NCI-H2227 (cell line): ENCODE measurements at regions not wholly inside any gene's neighbourhood (a gene's known extent, or its start where the extent isn't known, plus 50 kb on each side); places are given as distances from the start of the nearest gene placed in this dataset.
A peak's percentile ranks its signal among the peaks of the same experiment; 100 is the strongest.

ENCODE experiments used
- DNase-seq: peaks from one replicate; lab custom pipeline; 2025; ENCODE audit not compliant: unreplicated experiment; lab: John Stamatoyannopoulos, UW

DNA sequence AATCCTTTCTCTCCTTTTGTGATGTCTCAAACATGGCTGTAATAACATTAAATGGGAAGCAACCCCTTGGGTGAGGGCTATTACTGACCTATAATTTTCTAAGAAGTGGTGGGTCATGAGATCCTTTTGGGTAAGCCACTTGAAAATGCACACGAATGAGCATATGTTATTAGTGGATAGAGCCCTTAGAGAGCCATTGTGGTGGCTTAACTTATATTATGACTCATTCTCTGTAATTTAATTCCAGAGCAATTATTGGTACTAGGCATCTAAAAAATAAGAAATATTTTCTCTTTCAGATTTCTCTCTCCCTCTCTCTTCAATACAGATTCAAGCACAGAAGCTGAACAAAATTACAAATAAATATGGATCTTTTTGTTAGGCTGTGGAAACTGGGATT lies 1177.4 kb upstream of the PHF14 start:
- peak; percentile 86 for DNase-seq

DNA sequence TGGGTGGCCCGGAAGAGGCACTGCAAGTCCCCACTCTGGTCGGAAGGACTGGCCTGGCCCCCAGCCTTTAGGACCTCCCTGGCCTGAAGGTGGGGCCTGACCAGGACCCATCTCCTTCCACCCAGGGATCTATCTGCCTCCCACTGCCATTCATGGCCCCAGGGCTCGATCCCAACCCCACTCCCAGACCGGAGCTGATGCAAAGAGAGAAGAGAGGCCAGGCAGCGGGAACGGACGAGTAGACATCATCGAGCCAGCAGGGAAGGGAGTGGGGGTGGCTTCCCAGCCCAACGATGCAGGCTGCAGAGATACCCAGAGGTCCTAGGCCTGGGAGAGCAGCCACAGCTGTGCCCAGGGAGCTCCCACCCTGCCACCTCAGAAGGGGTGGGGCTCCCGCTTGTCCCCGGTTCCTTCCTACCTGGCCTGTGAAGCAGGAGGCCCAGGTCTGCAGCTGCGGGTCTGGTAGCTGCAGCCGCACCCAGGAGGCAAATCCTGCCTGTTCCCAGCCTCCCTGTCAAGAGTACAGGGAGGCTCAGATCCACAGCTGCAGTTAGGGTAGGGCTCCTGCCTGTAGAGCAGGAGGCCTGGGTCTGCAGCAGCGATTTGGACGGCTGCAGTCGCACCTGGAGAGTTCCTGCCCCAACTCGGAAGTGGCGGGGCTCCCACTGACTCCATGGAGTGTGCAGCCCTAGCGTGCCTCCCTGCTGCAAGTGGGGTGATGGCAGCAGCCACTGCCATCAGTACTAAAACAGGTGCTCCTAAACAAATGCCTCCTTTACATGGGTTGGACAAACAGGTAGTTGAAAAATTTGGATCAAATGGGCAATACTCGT lies 1151.0 kb upstream of the PHF14 start:
- no peak for DNase-seq

DNA sequence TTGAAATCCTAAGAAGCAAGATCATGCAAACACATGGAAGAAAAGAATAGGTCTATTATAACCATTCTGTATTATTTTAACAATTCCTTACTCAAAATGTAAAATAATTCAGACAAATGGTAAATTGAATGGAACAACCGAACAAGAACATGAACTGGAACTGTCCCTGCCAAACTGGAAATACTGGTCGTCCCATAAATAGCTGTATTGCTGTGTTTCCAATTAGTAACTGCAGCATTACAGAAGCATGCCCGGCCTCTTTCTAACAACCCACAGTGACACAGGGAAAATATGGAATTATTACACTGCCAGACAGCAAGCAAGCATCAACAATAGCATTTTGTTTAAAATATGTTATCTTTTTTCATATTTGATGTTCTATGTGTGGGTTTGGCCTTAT lies 1138.5 kb upstream of the PHF14 start:
- DNase-seq, result no peak

DNA sequence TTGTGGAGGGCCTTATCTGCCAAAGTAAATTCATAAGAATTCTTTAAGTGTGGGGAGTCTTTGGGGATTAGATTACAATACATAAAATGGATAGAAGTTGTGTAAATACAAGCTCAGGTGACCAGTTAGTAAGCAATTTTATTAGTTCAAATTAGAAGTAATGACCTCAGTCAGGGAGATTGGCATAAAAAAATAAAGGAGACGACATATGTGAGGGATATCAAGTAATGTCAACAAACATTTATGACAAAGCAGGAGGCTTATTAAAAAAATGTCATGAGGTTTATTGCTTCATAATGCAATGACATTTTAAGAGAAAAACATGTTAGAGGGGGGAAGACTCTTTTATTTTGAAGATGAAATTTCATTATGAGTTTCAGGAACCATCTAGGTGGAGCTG lies 1137.0 kb upstream of the PHF14 start:
- no peak for DNase-seq

DNA sequence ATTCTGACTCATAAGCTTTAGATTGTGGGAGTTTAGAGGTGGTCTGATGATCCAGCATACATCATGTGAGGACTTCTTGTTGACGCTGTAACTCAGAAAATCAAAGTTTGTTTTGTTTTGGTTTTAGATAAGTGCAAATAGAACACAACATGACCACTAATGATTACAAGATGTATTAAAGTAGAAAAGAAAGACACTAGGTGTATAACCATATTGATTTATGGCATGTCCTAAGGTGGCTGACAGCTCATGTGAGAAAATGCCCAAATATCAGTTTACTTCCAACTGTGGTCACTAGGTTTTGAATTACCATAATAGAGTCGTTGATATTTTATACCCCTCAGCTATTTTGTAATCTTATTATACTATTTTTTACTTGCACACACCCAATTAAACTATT lies 1131.4 kb upstream of the PHF14 start:
- no peak for DNase-seq

DNA sequence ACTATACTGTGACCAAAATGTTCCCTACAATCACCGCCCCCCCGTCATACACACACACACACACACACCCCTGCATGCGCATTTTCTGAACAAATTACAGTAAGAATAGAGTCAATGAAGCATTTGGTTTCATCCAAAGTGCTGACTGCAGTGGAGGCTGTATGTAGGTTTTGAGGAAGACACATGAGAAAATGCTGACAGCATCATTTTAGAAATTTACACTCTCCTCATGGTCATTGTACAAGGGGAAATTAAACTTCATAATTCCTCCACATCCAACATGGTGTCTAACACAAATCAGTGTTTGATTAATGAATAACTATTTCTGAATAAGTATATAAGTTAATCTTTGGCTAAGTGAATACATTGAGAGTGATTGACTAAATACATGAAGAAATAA lies 1126.8 kb upstream of the PHF14 start:
- DNase-seq, result no peak

DNA sequence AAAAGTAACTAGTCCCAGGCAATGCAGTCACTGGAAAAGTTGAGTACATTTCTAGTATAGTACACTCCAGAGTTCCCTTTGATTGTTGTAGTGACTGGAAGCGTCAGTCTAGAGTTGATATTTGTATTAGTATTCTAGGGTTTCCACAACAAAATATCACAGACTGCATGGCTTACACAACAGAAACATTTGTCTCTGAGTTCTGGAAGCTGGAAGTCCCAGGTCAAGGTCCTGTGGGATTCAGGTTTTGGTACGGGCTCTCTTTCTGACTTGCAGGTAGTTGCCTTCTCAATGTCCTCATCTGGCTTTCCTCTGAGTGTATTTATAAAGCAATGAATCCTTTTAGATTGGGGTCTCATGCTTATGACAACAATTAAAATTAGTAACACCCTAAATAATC lies 1119.1 kb upstream of the PHF14 start:
- DNase-seq, result no peak

DNA sequence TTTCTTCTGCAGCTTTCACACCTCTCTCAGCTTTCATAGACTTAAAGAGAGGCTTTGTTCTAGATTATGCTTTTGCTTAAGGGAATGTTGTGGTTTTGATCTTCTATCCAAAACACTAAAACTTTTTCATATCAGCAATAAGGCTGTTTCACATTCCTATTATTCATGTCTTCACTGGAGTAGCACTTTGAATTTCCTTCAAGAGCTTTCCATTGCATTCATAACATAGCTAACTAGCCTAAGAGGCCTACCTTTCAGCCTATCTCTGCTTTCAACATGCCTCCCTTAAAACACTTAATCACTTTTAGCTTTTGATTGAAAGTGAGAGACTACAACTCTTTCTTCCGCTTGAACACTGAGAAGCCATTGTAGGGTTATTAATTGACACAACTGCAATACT lies 1117.0 kb upstream of the PHF14 start:
- DNase-seq, result no peak

DNA sequence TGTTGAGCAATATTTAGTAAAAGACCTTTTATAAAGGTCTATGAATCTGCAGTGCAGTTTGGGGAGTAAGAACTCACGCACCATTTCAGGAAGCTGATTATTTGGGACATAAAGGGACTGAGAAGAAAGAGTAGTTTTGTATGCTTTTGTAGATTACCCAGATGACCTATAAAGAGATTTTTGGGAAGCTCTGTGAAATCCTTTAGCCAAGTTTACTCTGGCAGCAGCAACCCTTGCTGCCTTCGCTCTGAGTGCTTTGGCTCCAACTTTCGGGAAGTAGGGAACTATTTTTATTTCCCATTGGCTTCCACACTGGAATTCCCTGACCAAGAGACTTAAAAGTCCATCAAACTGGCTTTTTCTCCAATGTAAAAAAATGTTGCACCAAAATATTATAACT lies 1110.1 kb upstream of the PHF14 start:
- no peak for DNase-seq

DNA sequence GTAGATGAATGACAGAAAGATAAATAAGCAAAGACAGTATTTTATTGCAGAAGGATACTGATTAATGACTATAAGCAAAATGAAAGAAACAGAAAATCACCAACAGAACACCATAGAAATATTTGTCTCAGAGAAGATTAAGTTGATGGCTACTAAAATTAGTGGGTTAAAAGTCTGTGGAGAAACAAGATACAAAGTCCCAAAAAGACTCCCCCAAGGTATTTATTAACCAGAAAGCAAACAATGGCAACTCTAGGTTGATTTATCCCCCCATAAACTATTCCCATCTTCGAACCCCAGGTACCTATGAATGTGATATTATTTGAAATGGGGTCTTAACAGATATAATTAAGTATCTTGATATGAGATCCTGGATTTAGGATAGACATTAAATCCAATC lies 1104.5 kb upstream of the PHF14 start:
- no peak for DNase-seq

DNA sequence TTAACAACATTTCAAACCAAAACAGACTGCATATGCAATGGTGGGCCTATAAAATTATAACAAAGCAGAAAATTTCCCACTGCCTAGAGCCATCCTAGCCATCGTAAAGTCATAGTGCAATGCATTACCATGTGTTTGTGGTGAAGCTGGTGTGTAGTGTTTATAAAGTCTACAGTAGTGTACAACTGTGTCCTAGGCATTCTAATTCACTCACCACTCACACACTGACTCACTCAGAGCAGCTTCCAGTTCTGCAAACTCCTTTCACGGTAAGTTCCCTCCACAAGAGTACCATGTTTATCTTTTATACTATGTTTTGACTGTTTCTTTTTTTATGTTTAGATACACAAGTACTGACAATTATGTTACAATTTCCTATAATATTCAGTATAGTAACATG lies 1104.1 kb upstream of the PHF14 start:
- DNase-seq, result no peak

DNA sequence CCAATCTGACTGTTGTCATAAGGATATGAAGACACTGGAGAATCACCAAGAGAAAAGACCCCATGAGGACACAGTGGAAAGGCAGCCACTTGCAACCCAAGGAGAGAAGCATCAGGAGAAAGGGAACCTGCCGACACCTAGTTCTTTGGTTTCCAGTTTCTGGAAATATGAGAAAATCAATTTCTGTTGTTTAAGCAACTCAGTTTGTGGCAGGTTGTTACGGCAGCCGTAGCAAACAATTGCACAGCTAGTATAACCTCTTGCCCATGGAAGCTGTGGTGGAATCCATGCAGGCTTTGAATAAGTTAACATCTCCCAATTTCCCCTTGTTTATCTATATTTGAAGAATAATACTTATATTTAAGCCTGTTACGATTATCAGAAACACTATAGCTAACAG lies 1103.0 kb upstream of the PHF14 start:
- no peak for DNase-seq

DNA sequence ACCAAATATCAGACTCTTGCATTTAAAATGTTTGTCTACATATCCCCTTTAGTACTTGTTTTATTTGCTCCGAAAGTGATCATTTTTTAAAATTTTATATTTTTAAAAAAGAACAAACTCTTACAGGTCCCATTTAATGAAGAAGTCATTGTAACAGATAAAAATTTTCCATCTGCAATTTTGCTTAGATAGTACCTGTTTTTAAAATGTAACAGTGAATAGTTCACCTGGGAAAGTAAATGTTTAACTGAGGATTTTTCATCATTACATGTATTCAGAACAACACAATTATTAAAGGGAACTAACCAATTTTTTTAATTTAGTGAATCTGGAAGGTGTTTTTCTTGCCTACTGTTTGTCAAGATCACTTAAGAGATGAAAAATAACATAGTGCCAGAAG lies 1099.5 kb upstream of the PHF14 start:
- no peak for DNase-seq

DNA sequence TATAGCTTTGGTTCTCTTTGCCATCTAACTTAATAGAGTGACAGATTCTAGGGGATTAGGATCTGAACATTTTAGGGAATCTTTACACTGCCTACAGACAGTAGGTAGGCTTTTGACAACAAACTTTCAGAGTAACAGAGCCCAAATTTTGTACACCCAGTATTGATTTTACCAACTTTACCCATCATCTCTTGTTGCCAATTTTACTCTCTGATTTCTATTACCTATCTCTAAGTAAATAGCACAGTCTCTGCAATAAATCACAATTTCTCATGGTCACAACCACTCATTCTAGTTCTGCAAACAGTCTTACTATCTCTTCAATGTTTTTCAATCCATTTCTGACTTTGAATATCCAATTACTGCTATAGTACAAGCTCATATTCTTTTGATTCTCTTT lies 1097.6 kb upstream of the PHF14 start:
- DNase-seq, result no peak

DNA sequence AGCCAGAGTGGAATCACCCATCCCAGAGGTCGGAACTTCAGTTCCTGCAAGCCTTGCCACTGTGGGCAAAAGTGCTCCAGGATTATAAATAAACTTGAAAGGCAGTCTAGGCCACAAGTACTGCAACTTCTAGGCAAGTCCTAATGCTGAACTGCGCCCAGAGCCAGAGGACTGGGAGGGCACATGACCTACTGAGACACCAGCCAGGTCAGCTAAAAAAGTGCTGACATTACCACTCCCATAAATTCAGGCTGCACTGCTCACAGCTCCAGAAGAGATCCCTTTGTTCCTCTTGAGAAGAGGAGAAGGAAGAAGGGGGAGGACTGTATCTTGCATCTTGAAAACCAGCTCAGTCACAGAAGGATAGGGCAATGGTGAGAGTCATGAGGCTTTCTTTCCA lies 1084.1 kb upstream of the PHF14 start:
- DNase-seq, result no peak

DNA sequence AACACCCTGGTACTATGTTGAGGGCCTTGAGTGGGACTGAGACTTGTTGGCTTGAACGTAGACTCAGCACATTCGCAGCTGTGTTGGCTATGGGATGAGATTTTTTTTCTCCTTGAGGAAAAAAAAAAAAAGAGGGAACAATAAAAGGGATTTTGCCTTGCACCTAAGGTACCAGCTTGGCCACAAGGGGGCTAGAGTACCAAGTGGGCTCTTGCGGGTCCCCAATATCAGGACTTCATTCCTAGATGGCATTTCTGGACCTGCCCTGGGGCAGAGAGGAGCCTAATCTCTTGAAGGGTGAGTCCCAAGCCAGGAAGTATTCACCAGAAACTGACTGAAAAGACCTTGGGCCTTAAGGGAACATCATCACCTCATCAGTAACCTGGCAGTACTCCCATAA lies 1083.6 kb upstream of the PHF14 start:
- DNase-seq, result no peak

DNA sequence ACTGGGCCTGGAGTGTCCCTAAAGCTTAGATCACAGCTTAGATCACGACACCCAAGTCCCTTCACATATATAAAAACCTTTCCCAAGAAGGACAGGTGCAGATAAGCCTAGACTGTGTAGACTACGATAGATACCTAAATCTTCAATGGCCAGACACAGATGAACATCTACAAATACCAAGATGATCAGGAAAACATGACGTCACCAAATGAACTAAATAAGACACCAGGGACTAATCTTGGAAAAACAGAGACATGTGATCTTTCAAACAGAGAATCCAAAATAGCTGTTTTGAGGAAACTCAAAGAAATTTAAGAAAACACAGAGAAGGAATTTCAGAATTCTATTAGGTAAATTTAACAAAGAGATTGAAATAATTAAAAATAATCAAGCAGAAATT lies 1082.6 kb upstream of the PHF14 start:
- DNase-seq, result no peak

DNA sequence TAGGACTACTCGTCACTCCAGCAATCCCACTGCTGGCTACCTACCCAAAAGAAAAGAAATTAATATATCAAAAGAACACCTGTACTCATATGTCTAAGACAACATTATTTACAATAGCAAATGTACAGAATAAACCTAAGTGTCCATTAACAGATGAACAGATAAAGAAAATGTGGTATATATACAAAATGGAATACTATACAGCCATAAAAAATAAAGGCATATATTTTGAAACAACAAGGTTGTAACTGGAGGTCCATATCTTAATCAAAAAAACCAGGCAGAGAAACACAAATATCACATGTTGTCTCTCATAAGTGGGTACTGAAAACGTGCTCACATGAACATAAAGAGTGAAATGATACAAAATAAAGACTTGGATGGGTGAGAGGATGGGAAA lies 1073.3 kb upstream of the PHF14 start:
- DNase-seq, result no peak

DNA sequence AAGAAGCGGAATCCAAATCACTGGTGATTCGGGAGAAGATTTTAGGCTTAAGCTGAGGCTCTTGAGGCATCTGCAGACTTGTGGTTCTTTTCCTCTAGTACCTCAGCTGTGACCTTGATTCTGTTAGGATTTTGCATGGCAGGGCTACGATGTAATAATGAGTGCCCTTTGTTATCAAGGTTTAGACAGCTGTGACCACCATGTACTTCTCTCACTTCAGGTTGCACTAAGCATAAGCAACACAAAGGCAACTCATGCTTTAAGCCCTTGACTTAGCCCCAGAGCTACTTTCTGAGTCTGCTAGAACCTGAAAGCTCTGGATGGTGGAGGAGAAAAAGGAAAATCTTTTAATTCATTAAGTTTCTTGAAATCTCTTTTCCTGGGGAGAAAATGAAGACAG lies 1052.3 kb upstream of the PHF14 start:
- DNase-seq, result no peak

DNA sequence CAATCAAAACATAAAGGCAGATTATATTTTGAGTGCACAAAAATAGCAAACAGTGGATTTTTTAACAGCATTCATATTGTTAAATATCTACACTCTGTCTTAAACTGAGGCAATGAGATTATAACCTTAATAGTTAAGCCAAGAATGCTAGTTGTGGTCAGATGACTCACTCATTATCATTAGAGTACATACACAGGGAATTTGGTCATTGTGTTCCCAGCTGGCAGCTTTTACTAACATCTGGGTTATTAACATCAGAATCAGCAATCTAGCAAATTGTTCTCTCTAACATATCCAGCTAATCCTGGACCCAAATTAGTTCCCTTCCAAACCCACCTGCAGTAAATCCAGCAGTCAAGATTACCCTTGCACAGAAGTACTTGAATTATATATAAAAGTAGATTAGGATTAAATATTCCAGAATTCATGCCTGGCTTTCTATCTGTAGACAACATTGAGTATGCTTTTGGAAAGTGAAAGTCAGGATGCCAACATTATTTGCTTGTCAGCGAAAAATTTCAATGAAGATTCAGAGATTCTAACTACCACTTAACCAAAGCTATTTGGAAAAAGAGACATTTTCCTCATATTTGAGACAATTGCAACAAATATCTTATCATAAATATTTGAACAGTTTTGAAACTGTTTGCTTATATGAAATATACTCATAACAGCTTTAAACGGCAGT lies 1035.6 kb upstream of the PHF14 start:
- DNase-seq, result no peak

DNA sequence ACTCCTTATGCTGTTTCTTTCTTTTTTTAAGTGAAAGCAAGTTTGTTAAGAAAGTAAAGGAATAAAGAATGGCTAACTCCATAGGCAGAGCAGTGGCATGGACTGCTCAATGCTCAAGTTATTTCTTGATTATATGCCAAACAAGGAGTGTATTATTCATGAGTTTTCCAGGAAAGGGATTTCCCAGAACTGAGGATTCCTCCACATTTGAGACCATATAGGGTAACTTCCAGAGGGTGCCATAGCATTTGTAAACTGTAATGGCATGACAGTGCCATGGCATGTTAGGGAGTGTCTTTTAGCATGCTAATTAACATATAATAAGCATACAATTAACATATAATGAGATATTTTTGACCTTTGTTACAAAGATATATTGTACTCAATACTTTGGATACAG lies 1034.5 kb upstream of the PHF14 start:
- no peak for DNase-seq

DNA sequence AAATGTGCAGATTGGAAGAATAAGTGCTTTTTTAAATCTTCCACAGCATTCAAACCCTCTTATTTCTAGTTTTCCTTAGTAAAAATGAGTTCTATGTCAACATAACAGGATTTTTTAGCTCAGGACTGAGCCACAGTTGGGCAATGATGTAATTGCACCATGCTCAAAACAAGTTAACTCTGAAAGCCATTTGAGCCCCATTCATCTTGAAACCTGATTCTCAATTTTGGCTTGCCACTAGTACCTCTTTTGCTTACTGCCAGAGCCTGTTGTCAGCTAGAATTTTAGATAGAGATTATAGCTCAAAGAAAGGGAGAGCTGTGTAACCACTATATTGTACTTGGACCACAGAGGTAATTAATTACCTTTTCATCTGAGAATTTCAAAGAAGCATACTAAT lies 1028.5 kb upstream of the PHF14 start:
- no peak for DNase-seq

DNA sequence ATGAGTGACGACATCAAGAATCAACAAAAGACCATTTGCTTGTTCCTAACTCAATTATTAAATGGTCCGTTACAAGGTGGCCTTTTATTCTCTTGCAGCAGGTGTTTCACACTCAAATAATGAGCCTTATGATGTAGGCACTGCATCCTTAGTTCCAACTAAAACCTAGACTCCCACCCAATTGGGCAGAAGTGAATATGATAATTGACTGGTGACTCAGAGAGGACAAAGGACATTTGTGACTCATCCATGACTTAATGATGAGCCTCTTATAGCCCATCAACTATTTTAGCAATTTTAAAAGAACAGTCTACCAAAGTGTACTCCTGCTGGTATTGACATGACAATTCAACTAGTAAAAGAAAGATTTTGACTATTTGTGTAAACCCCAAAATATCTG lies 1027.8 kb upstream of the PHF14 start:
- DNase-seq, result peak; percentile 23
